ENCODE measurements at regions not wholly inside any gene's neighbourhood (a gene's known extent, or its start where the extent isn't known, plus 50 kb on each side); places are given as distances from the start of the nearest gene placed in this dataset.
"Not testable (repeated sequence)": the region's sequence is repeated elsewhere in the genome, so short reads cannot be mapped to it uniquely, and the experiment has no call there.

DNA sequence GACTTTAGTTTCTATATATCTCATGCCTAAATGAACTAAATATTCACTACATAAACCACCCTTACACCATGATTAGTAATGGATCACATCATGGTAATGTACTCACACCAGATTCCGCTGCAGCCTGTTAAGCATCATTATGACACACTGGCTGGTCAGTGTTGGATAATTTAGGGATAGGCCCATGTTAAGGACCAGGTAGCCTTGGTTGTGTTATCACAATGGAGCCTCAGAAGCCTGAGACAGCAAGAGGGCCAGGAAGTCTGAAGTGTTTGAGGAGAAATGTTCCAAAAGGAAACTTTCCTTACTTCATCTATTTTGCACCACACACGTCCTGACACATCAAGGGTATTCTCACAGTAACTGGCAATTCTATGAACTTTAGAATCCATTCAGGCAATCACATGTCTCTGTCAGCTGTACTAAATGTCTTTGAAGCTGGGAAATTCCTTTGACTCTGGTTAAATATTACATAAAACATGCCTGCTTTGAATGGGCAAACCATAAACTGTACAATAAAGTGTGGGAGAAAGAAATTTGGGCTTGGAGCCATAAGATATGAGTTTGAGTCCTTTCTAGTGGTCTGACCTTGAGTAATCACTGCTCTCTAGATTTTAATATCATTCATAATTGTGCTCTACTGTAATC is 105.3 kb upstream of the DPT start:
- H3K4me3 ChIP-seq (ENCODE audit: insufficient read depth, low read depth, low read length) = no peak overlapping the region
- H3K36me3 ChIP-seq (replicated peaks; ENCODE audit: control insufficient read depth, insufficient read depth, low read length) = no peaks in the 10 kb centered on the region
- no peaks in the 10 kb centered on the region for H3K27me3 ChIP-seq (ENCODE audit: control insufficient read depth, insufficient read depth, low read length)
- no peak for DNase-seq

DNA sequence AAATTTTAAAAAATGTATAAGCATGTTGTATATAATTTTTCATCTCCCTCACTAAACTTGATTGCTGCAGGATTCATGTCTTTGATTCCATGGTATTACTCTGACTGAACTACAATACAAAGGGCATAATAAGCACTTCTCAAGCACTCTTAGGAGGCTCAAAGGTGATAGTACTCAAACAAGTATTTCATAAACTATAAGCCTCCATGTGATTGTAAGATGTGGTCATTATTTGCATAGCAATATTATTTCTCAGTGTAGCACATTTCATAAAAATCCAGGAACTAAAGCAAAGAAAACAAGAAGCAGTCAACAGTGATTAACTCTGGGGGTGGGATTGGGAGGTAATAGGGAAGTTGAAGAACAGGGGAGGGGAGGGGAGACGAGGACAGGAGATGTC is 106.2 kb upstream of the DPT start:
- Histone ChIP-seq H3K36me3 (replicated peaks; ENCODE audit: control insufficient read depth, insufficient read depth, low read length) (no peaks in the 10 kb centered on the region), H3K27me3 (ENCODE audit: control insufficient read depth, insufficient read depth, low read length) (no peaks in the 10 kb centered on the region), H3K4me3 (ENCODE audit: insufficient read depth, low read depth, low read length) (no peak overlapping the region)
- DNase-seq = no peak

DNA sequence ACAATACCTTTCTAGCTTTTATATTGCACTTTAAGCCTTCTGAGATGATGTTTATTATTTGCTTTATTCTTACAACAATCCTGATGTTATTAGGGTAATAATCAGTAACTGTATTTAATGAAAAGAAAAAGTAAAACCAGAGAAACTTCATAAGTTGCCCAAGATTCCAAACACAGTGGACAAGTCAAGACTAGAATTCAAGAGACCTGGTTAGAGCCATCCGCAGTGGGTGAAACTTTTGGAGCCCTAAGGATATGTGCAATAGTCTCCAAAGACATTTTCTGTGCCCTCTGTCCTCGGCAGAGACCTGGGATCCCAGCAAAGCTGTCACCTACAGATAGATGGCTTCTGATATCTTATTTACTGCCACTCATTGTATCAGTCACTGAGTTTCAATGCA is 106.8 kb upstream of the DPT start:
- Histone ChIP-seq H3K36me3 (replicated peaks; ENCODE audit: control insufficient read depth, insufficient read depth, low read length) (no peaks in the 10 kb centered on the region), H3K4me3 (ENCODE audit: insufficient read depth, low read depth, low read length) (no peak overlapping the region), H3K27me3 (ENCODE audit: control insufficient read depth, insufficient read depth, low read length) (no peaks in the 10 kb centered on the region)
- no peak for DNase-seq

DNA sequence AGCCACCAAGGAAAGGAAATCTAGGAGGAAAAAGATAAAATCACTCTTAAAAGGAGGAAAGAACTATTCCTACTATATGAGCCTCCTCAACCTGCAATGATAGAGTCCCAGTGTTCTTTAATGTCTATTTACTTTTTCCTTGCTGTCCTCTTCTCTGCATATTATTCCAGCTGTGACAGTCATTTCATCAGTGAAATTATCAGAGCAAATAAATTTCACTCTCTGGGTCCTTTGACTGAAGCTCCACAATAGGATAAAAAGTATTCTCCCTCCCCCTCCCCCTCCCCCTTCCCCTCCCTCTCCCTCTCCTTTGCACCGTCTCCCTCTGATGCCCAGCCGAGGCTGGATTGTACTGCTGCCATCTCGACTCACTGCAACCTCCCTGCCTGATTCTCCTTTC is 107.5 kb upstream of the DPT start:
- no peak overlapping the region for H3K4me3 ChIP-seq (ENCODE audit: insufficient read depth, low read depth, low read length)

DNA sequence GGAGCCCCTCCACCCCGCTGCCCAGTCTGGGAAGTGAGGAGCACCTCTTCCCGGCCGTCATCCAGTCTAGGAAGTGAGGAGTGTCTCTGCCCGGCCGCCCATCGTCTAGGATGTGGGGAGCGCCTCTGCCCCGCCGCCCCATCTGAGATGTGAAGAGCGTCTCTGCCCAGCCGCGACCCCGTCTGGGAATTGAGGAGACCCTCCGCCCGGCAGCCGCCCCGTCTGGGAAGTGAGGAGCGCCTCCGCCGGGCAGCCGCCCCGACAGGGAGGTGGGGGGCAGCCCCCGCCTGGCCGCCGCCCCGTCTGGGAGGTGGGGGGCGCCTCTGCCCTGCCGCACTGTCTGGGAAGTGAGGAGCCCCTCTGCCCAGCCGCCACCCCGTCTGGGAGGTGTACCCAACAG is 108.2 kb upstream of the DPT start:
- not testable (repeated sequence) for DNase-seq; H3K36me3 ChIP-seq (replicated peaks; ENCODE audit: control insufficient read depth, insufficient read depth, low read length); H3K27me3 ChIP-seq (ENCODE audit: control insufficient read depth, insufficient read depth, low read length); H3K4me3 ChIP-seq (ENCODE audit: insufficient read depth, low read depth, low read length)

More for the DNA sequence above, 107.5 kb upstream of the DPT start:
- Histone ChIP-seq H3K36me3 (replicated peaks; ENCODE audit: control insufficient read depth, insufficient read depth, low read length) (no peaks in the 10 kb centered on the region), H3K27me3 (ENCODE audit: control insufficient read depth, insufficient read depth, low read length) (no peaks in the 10 kb centered on the region)
- DNase-seq = no peak

DNA sequence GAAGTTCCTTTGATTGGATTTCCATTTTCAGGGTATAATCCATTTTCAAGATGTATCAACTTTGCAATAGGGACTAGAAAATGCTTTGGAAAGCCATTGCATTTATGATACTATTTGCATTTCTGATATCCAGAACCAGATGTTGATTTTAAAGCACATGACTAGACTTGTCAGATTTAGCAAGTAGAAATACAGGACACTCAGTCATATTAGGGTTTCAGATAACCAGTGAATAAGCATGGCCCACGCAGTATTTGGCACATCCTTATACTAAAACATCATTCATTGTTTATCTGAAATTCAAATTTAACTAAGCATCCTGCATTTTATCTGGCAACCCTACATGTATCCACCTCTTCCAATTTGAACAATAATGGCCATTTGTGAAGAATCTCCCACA is 113.3 kb upstream of the DPT start:
- no peak for DNase-seq
- Histone ChIP-seq H3K4me3 (ENCODE audit: insufficient read depth, low read depth, low read length) (no peak overlapping the region), H3K27me3 (ENCODE audit: control insufficient read depth, insufficient read depth, low read length) (no peaks in the 10 kb centered on the region), H3K36me3 (replicated peaks; ENCODE audit: control insufficient read depth, insufficient read depth, low read length) (no peaks in the 10 kb centered on the region)

DNA sequence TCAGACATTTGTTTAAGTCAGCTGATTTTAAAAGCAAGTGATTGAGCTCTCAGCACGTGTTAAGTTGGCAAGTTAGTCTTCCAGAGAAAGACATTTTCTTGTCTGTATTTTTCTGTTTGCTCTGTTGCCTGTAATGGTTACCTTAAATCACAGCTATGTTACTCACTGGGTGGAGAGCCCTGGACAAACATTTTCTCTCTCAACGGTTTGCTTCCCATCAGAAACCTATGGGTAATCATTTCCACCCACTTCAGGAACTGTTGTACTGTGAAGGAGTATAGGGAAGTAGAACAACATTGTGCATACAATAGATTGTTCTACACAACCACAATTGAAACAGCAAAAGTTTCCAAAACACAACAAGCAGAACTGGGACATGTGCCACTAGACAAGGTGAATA is 113.9 kb upstream of the DPT start:
- no peak for DNase-seq
- H3K4me3 ChIP-seq (ENCODE audit: insufficient read depth, low read depth, low read length) = no peak overlapping the region
- no peaks in the 10 kb centered on the region for H3K36me3 ChIP-seq (replicated peaks; ENCODE audit: control insufficient read depth, insufficient read depth, low read length)
- no peaks in the 10 kb centered on the region for H3K27me3 ChIP-seq (ENCODE audit: control insufficient read depth, insufficient read depth, low read length)

DNA sequence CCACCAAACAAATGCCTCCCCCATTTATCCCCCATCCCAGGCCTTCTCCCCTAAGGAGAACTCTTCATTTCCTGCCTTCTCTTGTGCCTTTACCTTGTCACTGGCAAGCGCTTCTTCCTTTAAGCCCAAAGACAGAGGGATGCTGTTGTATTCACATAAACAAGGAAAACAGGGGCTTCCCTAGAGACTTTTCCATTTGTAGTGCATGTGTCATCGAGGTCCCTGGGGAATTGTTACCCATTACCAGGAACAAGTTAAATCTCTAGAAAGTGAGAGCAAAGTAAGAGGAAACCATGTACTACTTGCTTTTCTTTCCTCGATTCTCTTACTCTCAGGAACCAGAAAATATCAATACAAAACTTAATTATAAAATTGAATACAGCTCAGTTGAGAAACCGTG is 114.4 kb upstream of the DPT start:
- no peaks in the 10 kb centered on the region for H3K36me3 ChIP-seq (replicated peaks; ENCODE audit: control insufficient read depth, insufficient read depth, low read length)
- DNase-seq = no peak

DNA sequence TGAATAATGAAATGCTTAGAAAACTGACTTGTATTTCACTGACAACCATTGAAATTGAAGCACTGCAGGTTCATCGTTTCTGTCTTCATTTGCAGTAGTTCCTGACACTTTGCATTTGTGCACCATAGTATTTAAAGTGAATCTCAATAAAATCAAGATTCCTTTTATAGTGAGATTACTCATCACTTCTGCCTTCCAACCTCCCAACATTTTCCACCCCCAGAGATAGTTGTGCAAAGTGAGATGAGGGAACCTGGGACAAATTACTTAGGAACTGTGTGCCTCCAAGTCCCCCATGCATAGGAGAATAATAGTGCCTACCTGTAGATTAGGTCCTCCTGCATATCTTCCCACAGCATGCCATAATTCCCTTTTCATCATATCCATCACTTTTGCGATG is 114.9 kb upstream of the DPT start:
- no peak overlapping the region for H3K4me3 ChIP-seq (ENCODE audit: insufficient read depth, low read depth, low read length)
- DNase-seq = no peak
- no peaks in the 10 kb centered on the region for H3K27me3 ChIP-seq (ENCODE audit: control insufficient read depth, insufficient read depth, low read length)
- no peaks in the 10 kb centered on the region for H3K36me3 ChIP-seq (replicated peaks; ENCODE audit: control insufficient read depth, insufficient read depth, low read length)

More for the DNA sequence above, 114.4 kb upstream of the DPT start:
- H3K27me3 ChIP-seq (ENCODE audit: control insufficient read depth, insufficient read depth, low read length) = no peaks in the 10 kb centered on the region
- H3K4me3 ChIP-seq (ENCODE audit: insufficient read depth, low read depth, low read length) = no peak overlapping the region

DNA sequence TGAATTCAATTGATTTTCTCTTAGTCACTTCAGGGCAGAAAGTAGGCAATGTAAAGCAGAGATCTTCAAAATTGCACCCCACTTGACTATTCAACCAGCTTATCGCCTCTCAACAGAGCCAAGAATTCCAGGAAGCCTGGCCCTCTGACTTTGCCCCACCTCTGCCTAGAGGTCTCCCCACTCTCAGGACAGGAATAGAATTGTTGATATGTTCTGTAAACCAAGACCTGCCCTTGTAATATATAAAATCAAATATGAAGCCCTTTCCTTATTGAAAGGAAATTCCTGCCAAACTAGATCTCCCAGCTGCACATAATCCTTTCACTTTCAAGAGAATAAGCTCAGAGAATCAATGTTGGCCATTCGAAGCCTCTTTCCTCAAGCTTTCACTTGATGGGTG is 116.1 kb upstream of the DPT start:
- no peak for DNase-seq
- Histone ChIP-seq H3K4me3 (ENCODE audit: insufficient read depth, low read depth, low read length) (no peak overlapping the region), H3K27me3 (ENCODE audit: control insufficient read depth, insufficient read depth, low read length) (no peaks in the 10 kb centered on the region), H3K36me3 (replicated peaks; ENCODE audit: control insufficient read depth, insufficient read depth, low read length) (no peaks in the 10 kb centered on the region)

DNA sequence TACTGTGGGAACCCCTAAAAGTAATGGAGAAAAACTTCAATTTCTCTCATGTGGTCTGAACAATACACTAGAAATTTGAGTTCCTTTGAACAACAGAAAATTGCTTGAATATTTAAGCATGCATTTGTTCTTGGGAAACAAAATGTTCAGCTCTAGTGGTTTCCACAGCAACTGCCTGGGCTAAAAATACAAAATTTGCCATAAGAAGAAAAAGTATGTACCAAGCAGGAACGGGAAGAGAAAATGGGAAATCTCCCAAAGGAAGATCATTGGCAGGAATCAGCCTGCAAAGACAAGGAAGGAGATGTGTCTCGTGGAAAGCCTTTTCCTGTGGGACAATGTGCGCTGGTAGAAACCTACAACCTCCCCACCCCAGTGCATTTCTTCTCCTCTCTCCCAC is 119.0 kb upstream of the DPT start:
- no peaks in the 10 kb centered on the region for H3K27me3 ChIP-seq (ENCODE audit: control insufficient read depth, insufficient read depth, low read length)
- no peak for DNase-seq
- H3K4me3 ChIP-seq (ENCODE audit: insufficient read depth, low read depth, low read length) = no peak overlapping the region
- no peaks in the 10 kb centered on the region for H3K36me3 ChIP-seq (replicated peaks; ENCODE audit: control insufficient read depth, insufficient read depth, low read length)

DNA sequence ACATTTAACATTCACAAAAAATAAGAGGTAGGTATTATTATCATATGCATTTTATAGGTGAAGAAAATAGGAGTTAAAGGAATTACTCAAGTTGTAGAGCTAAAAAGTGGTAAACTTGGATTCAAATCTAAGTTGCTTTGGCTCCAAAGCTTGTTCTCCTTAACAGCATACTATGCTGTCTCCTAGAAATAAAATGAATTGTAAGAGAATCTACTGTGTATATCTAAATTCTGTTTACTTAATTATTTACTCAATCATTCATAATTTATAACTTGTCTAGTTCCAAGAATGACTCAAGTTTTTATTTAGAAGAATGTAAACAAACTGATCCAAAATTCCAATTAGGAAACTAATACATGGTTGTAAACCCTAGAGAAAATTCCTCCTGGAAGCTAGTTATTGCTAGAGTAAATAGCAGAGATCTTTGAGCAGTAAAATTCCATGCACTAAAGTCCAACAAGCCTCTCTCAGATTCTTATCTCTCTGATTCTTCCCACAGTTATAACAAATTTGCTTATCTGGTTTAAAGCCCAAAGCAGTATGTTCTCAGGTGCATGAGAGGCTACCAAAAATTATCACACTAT is 132.5 kb upstream of the DPT start:
- H3K27me3 ChIP-seq (ENCODE audit: control insufficient read depth, insufficient read depth, low read length) = no peaks in the 10 kb centered on the region
- no peak overlapping the region for H3K4me3 ChIP-seq (ENCODE audit: insufficient read depth, low read depth, low read length)
- DNase-seq = no peak
- no peaks in the 10 kb centered on the region for H3K36me3 ChIP-seq (replicated peaks; ENCODE audit: control insufficient read depth, insufficient read depth, low read length)

DNA sequence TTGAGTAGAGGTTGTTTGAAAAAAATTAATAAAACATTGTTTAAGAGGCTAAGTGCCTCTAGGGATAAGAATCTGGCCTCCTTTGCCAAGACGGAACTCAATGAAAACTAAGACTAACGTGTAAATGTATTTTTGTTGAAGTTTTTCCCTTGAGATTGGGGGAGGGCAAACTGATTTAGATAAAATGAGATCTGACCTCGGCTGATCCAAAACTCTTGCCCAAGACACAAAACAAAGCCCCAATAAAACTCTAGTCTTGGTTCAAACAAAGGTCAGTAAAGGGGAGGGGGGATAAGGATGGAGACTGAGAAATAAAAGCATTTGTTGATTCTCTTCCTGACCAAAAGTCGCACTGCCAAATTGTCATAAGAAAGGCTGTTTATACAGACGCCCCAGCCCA is 134.8 kb upstream of the DPT start:
- Histone ChIP-seq H3K36me3 (replicated peaks; ENCODE audit: control insufficient read depth, insufficient read depth, low read length) (no peaks in the 10 kb centered on the region), H3K27me3 (ENCODE audit: control insufficient read depth, insufficient read depth, low read length) (no peaks in the 10 kb centered on the region), H3K4me3 (ENCODE audit: insufficient read depth, low read depth, low read length) (no peak overlapping the region)
- no peak for DNase-seq

DNA sequence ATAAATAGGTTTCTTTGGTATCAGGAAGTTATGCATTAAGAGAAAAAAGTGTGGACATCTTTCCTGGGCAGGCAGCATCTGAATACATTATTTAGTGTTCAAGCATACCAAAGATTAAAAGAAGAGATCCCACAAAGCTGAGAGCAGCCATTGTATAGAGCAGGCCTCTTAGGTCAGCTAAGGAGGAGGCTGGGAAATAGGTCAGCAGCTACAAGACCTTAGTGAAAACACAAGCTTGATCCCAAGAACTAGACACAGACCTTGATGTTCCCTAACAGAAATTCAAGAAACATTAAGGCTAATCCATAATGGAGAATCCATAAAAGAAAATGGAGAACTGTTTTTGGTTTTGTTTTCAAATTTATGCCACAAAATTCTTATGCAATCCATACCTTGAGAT is 135.3 kb upstream of the DPT start:
- Histone ChIP-seq H3K36me3 (replicated peaks; ENCODE audit: control insufficient read depth, insufficient read depth, low read length) (no peaks in the 10 kb centered on the region), H3K27me3 (ENCODE audit: control insufficient read depth, insufficient read depth, low read length) (no peaks in the 10 kb centered on the region), H3K4me3 (ENCODE audit: insufficient read depth, low read depth, low read length) (no peak overlapping the region)
- no peak for DNase-seq

DNA sequence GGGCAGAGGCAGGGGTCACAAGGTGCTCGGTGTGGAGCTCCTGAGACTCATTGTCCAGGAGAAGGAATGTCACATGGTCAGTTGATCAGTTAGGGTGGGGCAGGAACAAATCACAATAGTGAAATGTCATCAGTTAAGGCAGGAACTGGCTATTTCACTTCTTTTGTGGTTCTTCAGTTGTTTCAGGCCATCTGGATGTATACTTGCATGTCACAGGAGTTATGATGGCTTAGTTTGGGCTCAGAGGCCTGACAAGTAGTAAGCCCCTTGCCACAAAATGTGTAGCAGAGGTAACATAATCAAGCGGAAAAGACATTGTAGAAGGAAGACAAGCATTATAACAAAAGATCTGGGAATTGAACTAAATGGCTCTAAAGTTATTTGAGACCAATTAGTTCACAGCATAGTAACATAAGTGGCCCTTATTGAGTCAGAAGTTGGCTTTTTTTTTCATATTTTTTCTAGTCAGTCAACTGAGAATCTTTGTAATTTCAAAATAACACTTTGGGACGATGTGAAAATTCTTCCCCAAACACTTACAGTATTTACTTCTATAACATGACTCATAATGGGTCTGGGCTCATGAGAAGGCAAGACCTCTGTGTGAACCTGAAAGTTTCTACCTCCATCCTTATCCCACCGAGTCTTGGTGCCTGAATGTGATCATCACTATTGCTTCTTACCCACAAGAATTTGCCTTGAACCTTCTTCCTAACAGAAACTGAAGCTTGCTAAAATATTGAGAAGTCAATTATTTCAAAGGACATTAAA is 137.0 kb upstream of the DPT start:
- Histone ChIP-seq H3K36me3 (replicated peaks; ENCODE audit: control insufficient read depth, insufficient read depth, low read length) (no peaks in the 10 kb centered on the region), H3K4me3 (ENCODE audit: insufficient read depth, low read depth, low read length) (no peak overlapping the region), H3K27me3 (ENCODE audit: control insufficient read depth, insufficient read depth, low read length) (no peaks in the 10 kb centered on the region)
- no peak for DNase-seq

All from H7 (cell line).